HG02642 (cell line): ENCODE measurements at regions not wholly inside any gene's neighbourhood (a gene's known extent, or its start where the extent isn't known, plus 50 kb on each side); places are given as distances from the start of the nearest gene placed in this dataset.
"Not testable (repeated sequence)": the region's sequence is repeated elsewhere in the genome, so short reads cannot be mapped to it uniquely, and the experiment has no call there.

Experiments
- ATAC-seq: cut with Tn5 transposase; IDR thresholded peaks from one replicate; pipeline ENCODE4 v1.9.1; 2021; ENCODE audit warnings: mild to moderate bottlenecking; ENCODE audit not compliant: unreplicated experiment, poor library complexity

DNA sequence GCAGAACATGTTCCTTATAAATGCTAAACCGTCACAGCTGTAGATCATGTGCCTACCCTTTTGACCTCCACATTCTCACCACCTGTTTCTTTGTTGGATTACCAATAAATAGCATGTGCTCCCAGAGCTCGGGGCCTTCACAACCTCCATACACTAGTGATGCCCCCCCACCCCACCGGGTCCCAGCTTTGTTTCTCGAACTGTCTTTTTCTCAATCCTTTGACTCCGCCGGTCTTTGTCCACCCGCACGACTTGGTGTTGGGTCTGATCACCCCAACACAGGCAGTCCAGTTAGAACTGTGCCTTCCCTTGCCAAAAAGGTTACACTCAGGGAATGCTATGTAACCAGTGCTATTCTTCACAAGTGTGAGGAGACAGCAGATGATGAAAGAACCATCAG, 485.9 kb upstream of the C9orf72 start:
- ATAC-seq: no peak

DNA sequence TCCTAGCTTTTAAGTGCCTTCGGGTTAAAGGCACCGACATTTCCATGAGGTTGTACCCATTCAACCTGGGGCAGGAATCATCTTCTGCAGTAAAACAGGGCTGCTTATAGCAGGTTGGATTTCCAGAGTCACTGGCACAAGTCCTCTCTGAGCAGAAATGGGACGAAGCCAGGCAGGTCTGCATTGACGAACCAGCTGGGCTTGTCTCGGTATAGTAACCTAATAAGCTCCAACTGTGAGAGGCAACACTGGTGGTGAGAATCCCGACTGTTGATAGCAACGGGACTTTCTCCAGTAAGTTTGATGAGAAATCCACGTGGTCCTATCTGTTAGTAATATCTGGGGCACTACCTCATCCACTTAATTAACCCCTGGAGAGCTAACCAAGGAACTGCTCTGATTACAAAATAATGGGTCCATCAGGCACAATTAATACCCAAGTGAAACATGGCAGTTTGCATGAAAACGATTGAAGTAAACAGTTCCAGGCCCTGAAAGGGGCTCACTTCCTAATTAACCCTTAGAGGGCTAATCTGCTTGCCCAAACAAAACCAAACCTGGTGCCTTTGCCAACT, 491.0 kb upstream of the C9orf72 start:
- ATAC-seq: no peak

DNA sequence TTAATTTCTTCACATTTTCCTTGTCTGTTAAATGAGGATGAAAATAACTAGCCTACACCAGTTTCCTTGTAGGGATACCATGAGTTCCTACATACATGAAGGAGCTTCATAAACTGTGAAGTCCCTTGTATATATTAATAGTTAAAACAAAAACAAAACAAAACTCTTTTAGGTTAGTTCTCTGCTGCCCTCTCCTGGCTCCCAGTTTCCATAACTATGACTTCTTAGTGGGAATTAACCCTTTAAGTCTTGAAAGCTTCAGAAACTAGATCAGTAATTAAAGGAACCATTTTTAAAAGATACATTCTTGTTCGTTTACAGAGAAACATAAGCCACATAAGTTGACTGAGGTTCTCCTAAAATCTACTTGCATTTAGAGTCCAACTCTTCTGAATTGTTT, 500.0 kb upstream of the C9orf72 start:
- no peak for ATAC-seq

DNA sequence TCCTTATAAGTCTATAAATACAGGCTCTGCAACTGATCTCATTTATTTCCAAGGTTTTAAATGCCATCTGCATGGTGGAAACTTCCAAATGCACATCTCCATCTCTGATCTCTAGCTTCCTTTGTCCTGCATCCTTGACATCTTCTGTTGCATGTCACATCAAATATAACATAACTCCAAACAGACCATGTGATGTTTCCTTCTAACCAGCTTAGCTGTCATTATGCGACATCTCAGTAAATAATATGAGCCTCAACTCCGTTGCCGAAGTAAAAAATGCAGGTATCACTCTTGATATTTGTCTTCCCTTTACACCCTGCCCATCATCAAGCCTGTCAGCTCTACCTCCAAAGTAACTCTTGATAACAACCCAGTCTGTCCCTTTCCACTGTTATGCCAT, 506.4 kb upstream of the C9orf72 start:
- ATAC-seq: no peak

DNA sequence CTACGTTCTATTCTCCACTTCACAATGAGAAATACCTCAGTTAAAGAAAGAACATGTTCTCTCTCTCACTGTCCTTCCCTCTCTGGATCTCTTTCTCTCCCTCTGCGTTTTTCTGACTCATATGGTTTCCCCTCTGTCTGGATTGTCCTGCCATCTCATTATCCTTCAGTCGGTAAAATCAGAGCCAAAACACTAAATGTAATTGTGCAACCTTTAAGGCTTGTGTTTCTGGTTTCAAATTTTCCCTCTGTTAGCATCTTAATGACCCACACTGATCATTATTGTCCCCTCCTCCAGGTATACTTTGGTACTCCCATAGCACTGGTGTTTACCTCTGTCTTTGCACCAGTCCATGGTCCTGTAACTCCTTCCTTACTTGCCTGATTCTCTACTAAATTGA, 509.4 kb upstream of the C9orf72 start:
- ATAC-seq: no peak

GRCh38 chr9:28086881-28087280, 513.6 kb upstream of the C9orf72 start:
- no peak for ATAC-seq

- no peak for ATAC-seq
Observed at GRCh38 chr9:28092981-28093936, 520.0 kb upstream of the C9orf72 start.

DNA sequence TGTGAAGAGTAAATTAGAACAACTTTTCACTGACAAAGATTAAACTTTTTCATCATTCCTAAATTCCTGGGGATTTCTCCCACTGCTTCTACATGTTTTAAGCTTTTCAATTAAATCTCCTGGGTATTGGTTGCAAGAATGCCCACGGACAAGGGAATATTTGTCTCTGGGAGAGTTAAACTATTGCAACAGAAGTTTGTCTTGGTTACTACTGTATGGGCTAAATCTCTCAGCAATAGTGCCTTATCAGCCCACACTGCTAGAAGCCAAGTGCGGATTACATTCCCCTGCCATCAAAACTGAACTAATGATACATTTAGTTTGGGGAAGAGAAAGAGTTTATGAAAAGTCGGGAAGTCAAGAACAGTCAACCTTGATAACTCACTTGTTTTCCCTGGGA, 528.2 kb upstream of the C9orf72 start:
- no peak for ATAC-seq

- no peak for ATAC-seq
Observed at GRCh38 chr9:28105001-28105400, 531.7 kb upstream of the C9orf72 start.

- no peak for ATAC-seq
Observed at GRCh38 chr9:28120184-28120583, 546.9 kb upstream of the C9orf72 start.

DNA sequence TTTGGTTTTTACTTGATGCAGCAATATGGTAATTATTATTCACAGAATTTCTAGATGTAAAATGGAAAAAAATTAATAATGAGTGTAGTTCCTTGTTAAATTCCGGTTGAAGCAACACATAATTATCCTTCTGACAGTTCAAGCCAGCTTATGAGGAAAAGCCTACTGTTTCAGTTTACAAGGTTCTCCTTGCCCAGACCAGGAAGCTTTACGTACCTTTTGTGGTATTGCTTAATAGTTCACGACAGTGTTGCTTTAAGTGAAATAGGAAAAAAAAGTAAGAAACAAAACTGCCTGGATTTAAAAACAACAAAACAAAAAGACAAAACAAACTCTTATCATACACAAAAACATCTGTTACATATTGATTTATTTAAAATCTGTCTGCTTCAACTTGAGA, 547.3 kb upstream of the C9orf72 start:
- ATAC-seq: no peak

DNA sequence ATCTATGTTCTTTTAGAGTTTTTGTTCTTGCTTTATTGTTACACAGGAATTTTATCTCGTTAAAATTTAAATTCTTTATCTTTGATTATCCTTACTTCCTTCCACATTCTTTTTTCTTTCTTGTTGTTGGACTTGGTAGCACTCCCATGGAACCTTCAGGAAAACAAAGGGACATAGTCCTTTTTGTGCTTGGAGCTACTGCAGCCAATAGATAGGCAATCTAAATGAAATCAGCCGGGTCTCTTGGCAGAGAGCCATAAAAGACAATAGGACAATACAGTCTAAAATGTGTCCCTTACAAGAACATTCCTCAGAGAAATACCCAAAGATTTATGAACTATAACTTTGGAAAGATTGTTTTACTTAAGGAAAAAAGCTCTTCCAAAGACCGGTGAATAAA, 548.1 kb upstream of the C9orf72 start:
- no peak for ATAC-seq

DNA sequence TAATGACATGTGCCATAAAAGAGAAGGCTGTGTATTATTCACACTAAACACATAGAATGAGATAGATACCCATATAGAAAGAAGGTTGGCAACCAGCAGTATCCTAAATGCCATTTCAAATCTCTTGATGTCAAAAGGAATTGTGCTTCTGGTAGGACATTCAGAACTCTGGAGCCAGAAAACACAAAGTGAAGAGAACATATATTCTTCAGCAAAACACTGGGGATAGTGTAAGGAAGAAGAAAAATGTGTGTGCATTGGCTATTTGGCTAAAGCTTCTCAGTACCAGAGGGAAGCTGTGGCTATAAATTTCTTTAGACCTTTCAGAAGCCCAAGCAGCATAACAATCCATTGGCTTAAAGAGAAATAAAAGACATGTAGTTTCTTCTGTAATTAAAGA, 551.6 kb upstream of the C9orf72 start:
- no peak for ATAC-seq

GRCh38 chr9:28127101-28127500, 553.8 kb upstream of the C9orf72 start:
- ATAC-seq: no peak

GRCh38 chr9:28134446-28134976, 561.2 kb upstream of the C9orf72 start:
- ATAC-seq: no peak

- no peak for ATAC-seq
Observed at GRCh38 chr9:28135549-28135948, 562.3 kb upstream of the C9orf72 start.

GRCh38 chr9:28136113-28136512, 562.8 kb upstream of the C9orf72 start:
- ATAC-seq: no peak

GRCh38 chr9:28147430-28147829, 574.1 kb upstream of the C9orf72 start:
- ATAC-seq: not testable (repeated sequence)

GRCh38 chr9:28147923-28148597, 574.8 kb upstream of the C9orf72 start:
- ATAC-seq: not testable (repeated sequence)

DNA sequence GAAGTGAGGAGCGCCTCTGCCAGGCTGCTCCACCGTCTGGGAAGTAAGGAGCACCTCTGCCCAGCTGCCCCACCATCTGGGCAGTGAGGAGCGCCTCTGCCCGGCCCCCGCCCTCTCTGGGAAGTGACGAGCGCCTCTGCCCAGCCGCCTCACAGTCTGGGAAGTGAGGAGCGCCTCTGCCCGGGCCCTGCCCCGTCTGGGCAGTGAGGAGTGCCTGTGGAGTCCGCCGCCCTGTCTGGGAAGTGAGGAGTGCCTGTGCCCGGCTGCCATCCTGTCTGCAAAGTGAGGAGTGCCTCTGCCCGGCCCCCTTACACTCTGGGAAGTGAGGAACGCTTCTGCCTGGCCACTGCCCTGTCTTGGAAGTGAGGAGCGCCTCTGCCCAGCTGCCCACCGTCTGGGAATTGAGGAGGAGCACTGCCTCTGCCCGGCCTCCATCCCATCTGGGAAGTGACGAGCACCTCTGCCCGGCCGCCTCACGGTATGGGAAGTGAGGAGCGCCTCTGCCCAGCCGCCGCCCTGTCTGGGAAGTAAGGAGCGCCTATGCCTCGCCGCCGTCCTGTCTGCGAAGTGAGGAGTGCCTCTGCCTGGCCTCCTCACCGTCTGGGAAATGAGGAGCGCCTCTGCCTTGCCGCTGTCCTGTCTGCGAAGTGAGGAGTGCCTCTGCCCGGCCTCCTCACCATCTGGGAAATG, 576.2 kb upstream of the C9orf72 start:
- ATAC-seq: not testable (repeated sequence)
